GM23338 (cell line): ENCODE measurements at regions not wholly inside any gene's neighbourhood (a gene's known extent, or its start where the extent isn't known, plus 50 kb on each side); places are given as distances from the start of the nearest gene placed in this dataset.

ENCODE experiments used
- ATAC-seq: fragments of 200-7000 bp; cut with Tn5 transposase; 3 replicates; pipeline ENCODE4 v1.9.1; 2020
- DNase-seq: peaks from one replicate; pipeline ENCODE4 v3.0.0-alpha.2; 2015; ENCODE audit warnings: low spot score
- H2AFZ ChIP-seq: fragments of 200-600 bp; sonication (generic); 2 replicates; pipeline ENCODE4 v1.8.0; 2016; ENCODE audit warnings: antibody characterized with exemption, mild to moderate bottlenecking, moderate library complexity
- H3F3A ChIP-seq: fragments of 200-600 bp; sonication (generic); replicated peaks from 2 replicates; pipeline ENCODE4 v1.8.0; 2017; ENCODE audit warnings: antibody characterized with exemption, mixed run types, low read depth
- H3K27ac ChIP-seq: fragments of 200-600 bp; sonication (generic); 2 replicates; pipeline ENCODE4 v1.6.1; 2016; ENCODE audit warnings: low read depth
- H3K27me3 ChIP-seq: fragments of 200-600 bp; sonication (generic); 2 replicates; pipeline ENCODE4 v1.8.0; 2016; ENCODE audit warnings: mild to moderate bottlenecking, mixed run types, moderate library complexity; ENCODE audit not compliant: insufficient read depth
- H3K36me3 ChIP-seq: fragments of 200-600 bp; sonication (generic); 2 replicates; pipeline ENCODE4 v1.8.0; 2016; ENCODE audit warnings: mild to moderate bottlenecking; ENCODE audit not compliant: insufficient read depth
- H3K4me1 ChIP-seq: fragments of 200-600 bp; sonication (generic); 2 replicates; pipeline ENCODE4 v1.8.0; 2016; ENCODE audit warnings: mild to moderate bottlenecking, moderate library complexity; ENCODE audit not compliant: insufficient read depth
- H3K4me2 ChIP-seq: fragments of 200-600 bp; sonication (generic); 2 replicates; pipeline ENCODE4 v1.7.1; 2017; ENCODE audit warnings: mixed run types
- H3K4me3 ChIP-seq: fragments of 200-600 bp; sonication (generic); 2 replicates; pipeline ENCODE4 v1.6.1; 2016; ENCODE audit warnings: mixed run types
- H3K79me2 ChIP-seq: fragments of 200-600 bp; sonication (generic); replicated peaks from 2 replicates; pipeline ENCODE4 v1.8.0; 2017; ENCODE audit warnings: mild to moderate bottlenecking; ENCODE audit not compliant: insufficient read depth
- H3K9me2 ChIP-seq: fragments of 200-600 bp; sonication (generic); 2 replicates; pipeline ENCODE4 v1.8.0; 2017; ENCODE audit not compliant: insufficient read depth
- H4K20me1 ChIP-seq: fragments of 200-600 bp; sonication (generic); replicated peaks from 2 replicates; pipeline ENCODE4 v1.8.0; 2017; ENCODE audit warnings: mild to moderate bottlenecking; ENCODE audit not compliant: insufficient read depth
- H3K27ac Mint-ChIP-seq: 2 replicates; pipeline ENCODE4 v1.8.0; 2020; ENCODE audit warnings: inconsistent platforms, mild to moderate bottlenecking, moderate library complexity, mixed read lengths
- H3K27me3 Mint-ChIP-seq: 3 replicates; pipeline ENCODE4 v1.8.0; 2022; ENCODE audit warnings: low read depth, mild to moderate bottlenecking, moderate library complexity, mixed read lengths, inconsistent platforms; ENCODE audit not compliant: insufficient read depth, poor library complexity
- H3K36me3 Mint-ChIP-seq: 3 replicates; pipeline ENCODE4 v1.8.0; 2021; ENCODE audit warnings: low read depth, mild to moderate bottlenecking, inconsistent platforms, moderate library complexity, mixed read lengths
- H3K4me1 Mint-ChIP-seq: 3 replicates; pipeline ENCODE4 v1.8.0; 2020; ENCODE audit warnings: mild to moderate bottlenecking, inconsistent platforms, mixed read lengths
- H3K4me3 Mint-ChIP-seq: 3 replicates; pipeline ENCODE4 v1.8.0; 2021; ENCODE audit warnings: moderate library complexity, mild to moderate bottlenecking, inconsistent platforms, mixed read lengths
- H3K9me3 Mint-ChIP-seq: 3 replicates; pipeline ENCODE4 v1.8.0; 2020; ENCODE audit warnings: moderate library complexity, mild to moderate bottlenecking, inconsistent platforms, mixed read lengths
- CREB1 ChIP-seq: fragments of 250-450 bp; sonication (Bioruptor Pico); IDR thresholded peaks from 2 replicates; pipeline ENCODE4 v1.5.0; 2020; ENCODE audit warnings: low read depth, mild to moderate bottlenecking, moderate library complexity
- EZH2 ChIP-seq: fragments of 200-600 bp; sonication (generic); IDR thresholded peaks from one replicate; pipeline ENCODE4 v1.8.0; 2017; ENCODE audit warnings: antibody characterized with exemption, mild to moderate bottlenecking, low read depth; ENCODE audit not compliant: unreplicated experiment
- EZH2phosphoT487 ChIP-seq: fragments of 200-600 bp; sonication (generic); IDR thresholded peaks from one replicate; pipeline ENCODE4 v1.8.1; 2018; ENCODE audit warnings: antibody characterized with exemption; ENCODE audit not compliant: unreplicated experiment
- NANOG ChIP-seq: IDR thresholded peaks from 2 replicates; pipeline ENCODE4 v1.6.1; 2016; ENCODE audit warnings: antibody characterized with exemption, borderline replicate concordance
- POLR2AphosphoS5 ChIP-seq: IDR thresholded peaks from 2 replicates; pipeline ENCODE4 v1.6.1; 2016; ENCODE audit warnings: antibody characterized with exemption, low read depth
- REST ChIP-seq: IDR thresholded peaks from one replicate; pipeline ENCODE4 v1.6.1; 2018; ENCODE audit warnings: antibody characterized with exemption; ENCODE audit not compliant: unreplicated experiment
- STAT1 ChIP-seq: IDR thresholded peaks from one replicate; pipeline ENCODE4 v1.6.1; 2016; ENCODE audit warnings: antibody characterized with exemption; ENCODE audit not compliant: unreplicated experiment
- ZNF331 ChIP-seq: fragments of 250-450 bp; sonication (Bioruptor Pico); IDR thresholded peaks from 2 replicates; pipeline ENCODE4 v1.5.0; 2020; ENCODE audit warnings: low read depth, mild to moderate bottlenecking, moderate library complexity
- TF ChIP-seq, protein P1 (sequence below): fragments of 250-450 bp; sonication (Bioruptor Pico); IDR thresholded peaks from 2 replicates; pipeline ENCODE4 v1.5.0; 2020; ENCODE audit warnings: mild to moderate bottlenecking, moderate library complexity
- TF ChIP-seq, protein P2 (sequence below), 2 experiments: fragments of 200-600 bp in 1 of 2; sonication (generic) in 1 of 2; conservative IDR thresholded peaks; 2 replicates each; pipeline versions ENCODE4 v1.5.1 to v1.6.1; 2016 to 2017; ENCODE audit warnings: antibody characterized with exemption in 2 of 2, low read depth in 2 of 2, mild to moderate bottlenecking in 2 of 2, moderate library complexity in 1 of 2

DNA sequence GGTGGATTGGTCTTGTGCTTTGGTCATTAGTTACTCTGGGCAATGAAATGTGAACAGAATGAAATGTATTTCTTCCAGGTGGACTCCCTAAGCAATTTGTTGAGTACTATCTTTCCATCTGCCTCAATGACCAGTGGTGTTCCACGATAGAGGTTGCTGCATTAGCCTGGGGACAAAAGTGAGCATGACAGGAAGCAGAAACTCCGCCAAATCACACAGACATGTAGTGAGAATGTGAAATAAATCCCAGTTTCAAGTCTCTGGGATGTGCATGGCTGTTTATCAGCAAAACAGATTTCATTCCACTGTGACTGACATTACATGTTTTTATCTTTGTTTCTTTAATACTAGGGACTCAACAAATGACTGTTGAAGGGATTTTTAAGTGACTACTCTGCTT lies 63.3 kb upstream of the DCBLD2 start (continued):
- TF ChIP-seq, protein P1, sequence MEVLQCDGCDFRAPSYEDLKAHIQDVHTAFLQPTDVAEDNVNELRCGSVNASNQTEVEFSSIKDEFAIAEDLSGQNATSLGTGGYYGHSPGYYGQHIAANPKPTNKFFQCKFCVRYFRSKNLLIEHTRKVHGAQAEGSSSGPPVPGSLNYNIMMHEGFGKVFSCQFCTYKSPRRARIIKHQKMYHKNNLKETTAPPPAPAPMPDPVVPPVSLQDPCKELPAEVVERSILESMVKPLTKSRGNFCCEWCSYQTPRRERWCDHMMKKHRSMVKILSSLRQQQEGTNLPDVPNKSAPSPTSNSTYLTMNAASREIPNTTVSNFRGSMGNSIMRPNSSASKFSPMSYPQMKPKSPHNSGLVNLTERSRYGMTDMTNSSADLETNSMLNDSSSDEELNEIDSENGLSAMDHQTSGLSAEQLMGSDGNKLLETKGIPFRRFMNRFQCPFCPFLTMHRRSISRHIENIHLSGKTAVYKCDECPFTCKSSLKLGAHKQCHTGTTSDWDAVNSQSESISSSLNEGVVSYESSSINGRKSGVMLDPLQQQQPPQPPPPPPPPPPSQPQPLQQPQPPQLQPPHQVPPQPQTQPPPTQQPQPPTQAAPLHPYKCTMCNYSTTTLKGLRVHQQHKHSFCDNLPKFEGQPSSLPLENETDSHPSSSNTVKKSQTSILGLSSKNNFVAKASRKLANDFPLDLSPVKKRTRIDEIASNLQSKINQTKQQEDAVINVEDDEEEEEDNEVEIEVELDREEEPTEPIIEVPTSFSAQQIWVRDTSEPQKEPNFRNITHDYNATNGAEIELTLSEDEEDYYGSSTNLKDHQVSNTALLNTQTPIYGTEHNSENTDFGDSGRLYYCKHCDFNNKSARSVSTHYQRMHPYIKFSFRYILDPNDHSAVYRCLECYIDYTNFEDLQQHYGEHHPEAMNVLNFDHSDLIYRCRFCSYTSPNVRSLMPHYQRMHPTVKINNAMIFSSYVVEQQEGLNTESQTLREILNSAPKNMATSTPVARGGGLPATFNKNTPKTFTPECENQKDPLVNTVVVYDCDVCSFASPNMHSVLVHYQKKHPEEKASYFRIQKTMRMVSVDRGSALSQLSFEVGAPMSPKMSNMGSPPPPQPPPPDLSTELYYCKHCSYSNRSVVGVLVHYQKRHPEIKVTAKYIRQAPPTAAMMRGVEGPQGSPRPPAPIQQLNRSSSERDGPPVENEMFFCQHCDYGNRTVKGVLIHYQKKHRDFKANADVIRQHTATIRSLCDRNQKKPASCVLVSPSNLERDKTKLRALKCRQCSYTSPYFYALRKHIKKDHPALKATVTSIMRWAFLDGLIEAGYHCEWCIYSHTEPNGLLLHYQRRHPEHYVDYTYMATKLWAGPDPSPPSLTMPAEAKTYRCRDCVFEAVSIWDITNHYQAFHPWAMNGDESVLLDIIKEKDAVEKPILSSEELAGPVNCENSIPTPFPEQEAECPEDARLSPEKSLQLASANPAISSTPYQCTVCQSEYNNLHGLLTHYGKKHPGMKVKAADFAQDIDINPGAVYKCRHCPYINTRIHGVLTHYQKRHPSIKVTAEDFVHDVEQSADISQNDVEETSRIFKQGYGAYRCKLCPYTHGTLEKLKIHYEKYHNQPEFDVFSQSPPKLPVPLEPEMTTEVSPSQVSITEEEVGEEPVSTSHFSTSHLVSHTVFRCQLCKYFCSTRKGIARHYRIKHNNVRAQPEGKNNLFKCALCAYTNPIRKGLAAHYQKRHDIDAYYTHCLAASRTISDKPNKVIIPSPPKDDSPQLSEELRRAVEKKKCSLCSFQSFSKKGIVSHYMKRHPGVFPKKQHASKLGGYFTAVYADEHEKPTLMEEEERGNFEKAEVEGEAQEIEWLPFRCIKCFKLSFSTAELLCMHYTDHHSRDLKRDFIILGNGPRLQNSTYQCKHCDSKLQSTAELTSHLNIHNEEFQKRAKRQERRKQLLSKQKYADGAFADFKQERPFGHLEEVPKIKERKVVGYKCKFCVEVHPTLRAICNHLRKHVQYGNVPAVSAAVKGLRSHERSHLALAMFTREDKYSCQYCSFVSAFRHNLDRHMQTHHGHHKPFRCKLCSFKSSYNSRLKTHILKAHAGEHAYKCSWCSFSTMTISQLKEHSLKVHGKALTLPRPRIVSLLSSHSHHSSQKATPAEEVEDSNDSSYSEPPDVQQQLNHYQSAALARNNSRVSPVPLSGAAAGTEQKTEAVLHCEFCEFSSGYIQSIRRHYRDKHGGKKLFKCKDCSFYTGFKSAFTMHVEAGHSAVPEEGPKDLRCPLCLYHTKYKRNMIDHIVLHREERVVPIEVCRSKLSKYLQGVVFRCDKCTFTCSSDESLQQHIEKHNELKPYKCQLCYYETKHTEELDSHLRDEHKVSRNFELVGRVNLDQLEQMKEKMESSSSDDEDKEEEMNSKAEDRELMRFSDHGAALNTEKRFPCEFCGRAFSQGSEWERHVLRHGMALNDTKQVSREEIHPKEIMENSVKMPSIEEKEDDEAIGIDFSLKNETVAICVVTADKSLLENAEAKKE (CRISPR knock-in tag), result no peak
- TF ChIP-seq STAT1 (no peak), REST (no peak)

DNA sequence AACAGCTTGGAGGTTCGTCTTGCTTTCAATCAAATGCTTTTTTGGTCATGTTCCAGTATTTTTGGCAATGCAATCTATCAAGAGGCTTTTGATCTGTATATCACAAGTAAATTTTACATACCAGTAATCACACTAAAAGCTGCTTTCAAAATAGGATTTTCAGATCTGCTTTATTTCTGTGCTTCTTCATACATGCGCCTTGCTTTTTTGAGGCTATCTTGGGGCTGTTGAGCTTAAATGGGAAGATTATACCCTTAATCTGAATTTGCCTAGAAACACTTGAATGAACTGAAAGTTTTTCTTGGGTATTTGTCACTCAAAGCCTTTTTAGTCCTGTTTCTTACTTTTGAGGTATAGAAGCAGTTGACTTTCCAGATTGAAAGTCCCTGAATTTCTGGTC lies 62.1 kb upstream of the DCBLD2 start:
- Histone ChIP-seq H3F3A (no peaks in the 10 kb centered on the region), H3K79me2 (no peaks in the 10 kb centered on the region), H3K4me1 (no peaks in the 10 kb centered on the region), H3K4me3 (no peak overlapping the region), H3K27ac (no peak overlapping the region), H3K27me3 (no peaks in the 10 kb centered on the region), H3K9me2 (no peaks in the 10 kb centered on the region), H3K36me3 (no peaks in the 10 kb centered on the region), H3K4me2 (no peak overlapping the region), H4K20me1 (no peaks in the 10 kb centered on the region), H2AFZ (no peak overlapping the region)
- no peak for DNase-seq
- Mint-ChIP-seq H3K9me3 (no peaks in the 10 kb centered on the region), H3K4me3 (no peak overlapping the region), H3K27ac (no peak overlapping the region), H3K36me3 (no peaks in the 10 kb centered on the region), H3K27me3 (no peaks in the 10 kb centered on the region), H3K4me1 (no peaks in the 10 kb centered on the region)
- no peak for ATAC-seq
- no peak for TF ChIP-seq EZH2
- no peak for TF ChIP-seq REST
- no peak for TF ChIP-seq EZH2phosphoT487
- no peak for TF ChIP-seq CREB1 (CRISPR knock-in tag)
- no peak for TF ChIP-seq NANOG
- TF ChIP-seq ZNF331, result no peak
- TF ChIP-seq POLR2AphosphoS5, result no peak
- TF ChIP-seq, protein P2, sequence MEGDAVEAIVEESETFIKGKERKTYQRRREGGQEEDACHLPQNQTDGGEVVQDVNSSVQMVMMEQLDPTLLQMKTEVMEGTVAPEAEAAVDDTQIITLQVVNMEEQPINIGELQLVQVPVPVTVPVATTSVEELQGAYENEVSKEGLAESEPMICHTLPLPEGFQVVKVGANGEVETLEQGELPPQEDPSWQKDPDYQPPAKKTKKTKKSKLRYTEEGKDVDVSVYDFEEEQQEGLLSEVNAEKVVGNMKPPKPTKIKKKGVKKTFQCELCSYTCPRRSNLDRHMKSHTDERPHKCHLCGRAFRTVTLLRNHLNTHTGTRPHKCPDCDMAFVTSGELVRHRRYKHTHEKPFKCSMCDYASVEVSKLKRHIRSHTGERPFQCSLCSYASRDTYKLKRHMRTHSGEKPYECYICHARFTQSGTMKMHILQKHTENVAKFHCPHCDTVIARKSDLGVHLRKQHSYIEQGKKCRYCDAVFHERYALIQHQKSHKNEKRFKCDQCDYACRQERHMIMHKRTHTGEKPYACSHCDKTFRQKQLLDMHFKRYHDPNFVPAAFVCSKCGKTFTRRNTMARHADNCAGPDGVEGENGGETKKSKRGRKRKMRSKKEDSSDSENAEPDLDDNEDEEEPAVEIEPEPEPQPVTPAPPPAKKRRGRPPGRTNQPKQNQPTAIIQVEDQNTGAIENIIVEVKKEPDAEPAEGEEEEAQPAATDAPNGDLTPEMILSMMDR (conservative IDR thresholded peaks at IDR 0.05; ENCODE audit: low read depth in 2 of 2), result no peak
